Activated CD4-positive, alpha-beta T cell treated with anti-CD3 and anti-CD28 coated beads for 24 hours (primary cell): ENCODE measurements at regions not wholly inside any gene's neighbourhood (a gene's known extent, or its start where the extent isn't known, plus 50 kb on each side); places are given as distances from the start of the nearest gene placed in this dataset.
"Not testable (repeated sequence)": the region's sequence is repeated elsewhere in the genome, so short reads cannot be mapped to it uniquely, and the experiment has no call there.

Experiments used
- DNase-seq, 2 donors: peaks; one replicate each; pipeline ENCODE4 v3.0.0-alpha.2; 2020; ENCODE audit warnings: low read depth in 2 of 2

- no peak for DNase-seq
Measured at GRCh38 chr10:120204877-120205276, 252.2 kb upstream of the PLPP4 start.

DNA sequence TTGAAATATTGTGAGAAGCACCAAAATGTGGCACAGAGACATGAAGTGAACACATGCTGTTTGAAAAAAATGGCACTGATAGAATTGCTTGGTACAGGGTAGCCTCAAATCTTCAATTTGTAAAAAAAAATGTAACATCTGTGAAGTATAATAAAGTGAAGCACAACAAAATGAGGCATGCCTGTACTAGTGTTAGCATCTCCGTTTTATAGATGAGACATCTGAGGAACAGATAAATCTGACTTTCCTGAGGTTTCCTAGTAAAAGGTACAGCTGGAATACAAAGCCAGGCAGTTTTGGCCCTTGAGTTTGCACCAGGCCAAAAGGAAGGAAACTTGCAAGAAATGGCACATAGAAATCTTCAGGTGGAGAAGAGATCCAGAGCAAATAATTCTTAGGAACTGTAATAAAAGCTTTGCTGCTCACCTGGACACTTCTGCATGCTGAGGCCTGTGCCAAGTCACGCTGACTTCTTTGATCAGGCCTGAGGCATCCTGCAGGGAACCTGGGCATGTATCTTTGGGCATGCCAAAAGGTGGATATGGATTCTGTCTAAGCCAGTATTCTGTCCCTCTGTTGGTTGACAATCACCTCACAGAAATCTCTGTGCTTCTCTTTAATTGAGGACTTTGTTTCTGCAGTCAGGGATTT lies 251.5 kb upstream of the PLPP4 start:
- DNase-seq: no peak

DNA sequence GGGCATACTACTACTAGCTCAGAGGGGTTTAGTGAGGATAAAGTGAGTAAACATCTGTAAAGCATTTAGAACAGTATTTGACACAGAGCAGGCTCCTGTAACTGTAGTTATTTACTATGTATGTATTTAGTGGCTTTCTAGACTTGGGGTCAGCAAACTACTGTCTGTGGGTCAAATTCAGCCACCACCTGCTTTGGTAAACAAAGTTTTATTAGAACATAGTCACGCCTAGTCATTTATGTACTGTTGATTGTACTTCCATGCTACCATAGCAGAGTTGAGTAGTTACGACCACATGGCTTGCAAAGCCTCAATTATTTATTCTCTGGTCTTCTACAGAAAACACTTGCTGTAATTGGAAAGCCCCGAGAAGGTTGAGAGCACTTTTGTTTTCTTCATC lies 248.5 kb upstream of the PLPP4 start:
- DNase-seq: no peak

DNA sequence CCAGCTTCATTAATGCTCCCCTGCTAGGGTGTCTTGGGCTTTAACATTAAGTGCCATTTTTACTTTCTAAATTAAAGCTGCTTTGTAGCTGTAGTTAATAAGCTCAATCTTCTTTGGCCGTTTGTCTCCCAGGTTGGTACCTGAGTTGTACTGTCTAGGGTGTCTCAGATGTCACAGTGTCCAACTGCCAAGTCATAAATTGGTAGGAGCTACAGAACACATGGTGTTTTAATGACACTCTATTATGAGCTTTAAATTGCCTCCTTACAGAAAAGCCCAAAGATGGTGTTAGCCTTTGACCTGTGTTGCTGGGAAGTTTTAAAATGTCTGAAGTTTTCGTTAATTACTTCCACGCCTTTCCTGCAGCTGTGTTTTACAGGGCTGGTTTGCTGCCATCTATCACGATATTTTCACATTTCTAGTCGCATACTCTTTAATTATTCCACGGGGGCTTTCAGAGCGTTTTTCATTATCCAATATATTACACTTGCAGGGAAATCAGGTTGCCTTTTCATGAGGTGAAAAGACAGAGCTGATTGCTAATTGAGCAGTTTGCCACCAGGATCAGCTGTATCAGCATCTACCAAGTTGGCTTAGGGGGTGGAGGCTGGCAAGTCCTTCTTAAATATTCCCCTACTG lies 247.8 kb upstream of the PLPP4 start:
- DNase-seq: no peak

GRCh38 chr10:120212275-120212674 lies 244.8 kb upstream of the PLPP4 start:
- DNase-seq: no peak

GRCh38 chr10:120213283-120213682 lies 243.7 kb upstream of the PLPP4 start:
- not testable (repeated sequence) for DNase-seq

GRCh38 chr10:120217736-120218135 lies 239.3 kb upstream of the PLPP4 start:
- DNase-seq: no peak

GRCh38 chr10:120221873-120222485 lies 235.0 kb upstream of the PLPP4 start:
- no peak for DNase-seq

DNA sequence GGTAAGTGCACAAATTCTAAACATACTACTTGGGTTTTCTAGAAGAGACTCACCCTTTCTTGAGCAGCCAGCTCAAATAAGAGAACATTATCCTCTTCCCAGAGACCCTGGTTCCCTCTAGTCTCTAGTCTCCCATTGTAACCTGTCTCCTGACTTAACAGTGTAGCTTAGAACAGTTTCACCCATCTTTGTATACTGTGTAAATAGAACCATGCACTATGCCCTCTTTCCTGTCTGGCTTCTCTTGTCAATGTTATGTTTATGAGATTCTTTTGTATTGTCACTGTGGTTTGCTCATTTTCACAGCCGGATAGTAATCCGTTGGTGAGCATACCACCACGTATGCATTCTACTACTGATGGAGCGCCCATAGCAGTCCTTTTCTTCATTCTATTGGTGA lies 227.4 kb upstream of the PLPP4 start:
- no peak for DNase-seq

DNA sequence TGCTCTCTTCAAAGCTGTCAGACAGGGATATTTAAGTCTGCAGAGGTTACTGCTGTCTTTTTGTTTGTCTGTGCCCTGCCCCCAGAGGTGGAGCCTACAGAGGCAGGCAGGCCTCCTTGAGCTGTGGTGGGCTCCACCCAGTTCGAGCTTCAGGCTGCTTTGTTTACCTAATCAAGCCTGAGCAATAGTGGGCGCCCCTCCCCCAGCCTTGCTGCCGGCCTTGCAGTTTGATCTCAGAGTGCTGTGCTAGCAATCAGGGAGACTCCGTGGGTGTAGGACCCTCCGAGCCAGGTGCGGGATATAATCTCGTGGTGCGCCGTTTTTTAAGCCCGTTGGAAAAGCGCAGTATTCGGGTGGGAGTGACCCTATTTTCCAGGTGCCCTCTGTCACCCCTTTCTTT lies 217.3 kb upstream of the PLPP4 start:
- not testable (repeated sequence) for DNase-seq

GRCh38 chr10:120251821-120252442 lies 205.1 kb upstream of the PLPP4 start:
- DNase-seq: no peak

- no peak for DNase-seq
Measured at GRCh38 chr10:120253131-120253530, 203.9 kb upstream of the PLPP4 start.

DNA sequence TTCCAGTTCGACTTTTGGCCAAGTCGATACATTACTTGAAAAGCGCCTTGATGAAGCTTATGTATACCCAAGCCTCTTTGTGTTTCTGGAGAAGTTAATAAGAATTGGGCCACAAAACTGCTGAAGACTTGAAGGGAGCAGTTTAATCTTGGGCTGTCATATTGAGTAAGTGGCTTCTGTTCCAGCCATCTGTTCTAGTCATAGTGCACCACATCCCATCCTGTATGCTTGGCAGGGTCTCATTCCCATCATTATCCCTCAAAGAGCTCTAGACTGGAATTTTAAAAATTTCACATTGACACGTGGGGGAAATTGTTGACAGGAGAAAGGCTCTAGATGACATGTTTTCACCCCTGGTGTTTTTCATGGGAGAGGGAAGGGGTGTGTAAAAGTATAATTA lies 196.6 kb upstream of the PLPP4 start:
- no peak for DNase-seq

GRCh38 chr10:120262857-120263547 lies 194.0 kb upstream of the PLPP4 start:
- DNase-seq: no peak

- DNase-seq: no peak
Measured at GRCh38 chr10:120266022-120266421, 191.0 kb upstream of the PLPP4 start.

DNA sequence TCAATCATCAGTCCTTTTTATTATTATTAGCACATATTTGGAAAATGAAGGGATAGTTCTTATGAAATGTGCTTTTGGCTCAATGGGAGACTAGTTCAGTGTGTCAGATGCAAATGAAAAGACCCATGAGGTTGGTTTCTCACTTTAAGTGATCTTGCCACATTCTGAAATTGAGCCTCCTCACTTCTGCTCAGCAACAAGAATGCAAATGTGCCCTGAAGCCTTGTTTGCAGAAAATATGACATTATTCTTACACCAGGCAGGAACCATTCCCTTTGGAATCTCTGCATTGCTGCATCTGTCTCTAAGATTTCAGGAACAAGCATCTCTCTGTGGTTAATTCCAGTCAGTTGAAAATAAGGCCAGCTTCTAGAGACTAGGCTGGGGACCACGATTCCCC lies 186.1 kb upstream of the PLPP4 start:
- DNase-seq: no peak

- no peak for DNase-seq
Measured at GRCh38 chr10:120271696-120272095, 185.3 kb upstream of the PLPP4 start.

- DNase-seq: no peak
Measured at GRCh38 chr10:120272350-120272749, 184.7 kb upstream of the PLPP4 start.

DNA sequence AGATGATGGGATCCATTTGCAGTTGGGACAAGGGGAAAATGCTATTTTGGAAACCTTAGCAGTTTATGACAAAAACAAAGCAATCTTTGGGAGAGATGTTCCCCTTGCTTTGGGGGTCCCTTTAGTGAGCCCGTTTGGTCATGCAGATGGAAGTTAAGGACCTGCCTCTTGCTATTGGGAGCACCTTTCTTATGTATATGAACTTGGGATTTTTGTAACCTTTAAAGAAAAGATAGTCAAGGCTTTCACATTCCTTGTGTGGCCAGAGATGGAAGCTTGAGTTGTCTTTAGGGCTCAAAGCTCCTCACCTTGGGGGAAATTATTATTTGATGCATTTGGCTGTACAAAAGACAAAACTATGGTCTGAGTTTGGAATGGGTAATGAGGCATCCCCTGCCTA lies 179.0 kb upstream of the PLPP4 start:
- no peak for DNase-seq

DNA sequence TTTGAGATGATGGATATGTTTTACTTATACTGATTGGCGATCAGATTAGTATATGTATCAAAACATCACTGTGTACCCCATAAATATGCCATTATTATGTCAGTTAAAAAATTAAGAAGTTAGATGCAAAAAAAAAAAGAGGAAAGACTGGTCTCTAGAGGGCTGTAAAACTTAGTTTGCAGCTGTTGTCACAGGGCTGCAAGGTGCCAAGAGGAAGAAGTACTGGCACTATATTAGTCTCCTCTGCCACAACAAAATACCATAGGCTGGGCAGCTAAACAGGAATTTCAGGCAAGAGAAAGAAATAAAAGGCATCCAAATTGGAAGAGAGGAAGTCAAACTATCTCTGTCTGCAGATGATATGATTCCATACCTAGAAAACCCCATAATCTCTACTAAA lies 177.8 kb upstream of the PLPP4 start:
- no peak for DNase-seq

DNA sequence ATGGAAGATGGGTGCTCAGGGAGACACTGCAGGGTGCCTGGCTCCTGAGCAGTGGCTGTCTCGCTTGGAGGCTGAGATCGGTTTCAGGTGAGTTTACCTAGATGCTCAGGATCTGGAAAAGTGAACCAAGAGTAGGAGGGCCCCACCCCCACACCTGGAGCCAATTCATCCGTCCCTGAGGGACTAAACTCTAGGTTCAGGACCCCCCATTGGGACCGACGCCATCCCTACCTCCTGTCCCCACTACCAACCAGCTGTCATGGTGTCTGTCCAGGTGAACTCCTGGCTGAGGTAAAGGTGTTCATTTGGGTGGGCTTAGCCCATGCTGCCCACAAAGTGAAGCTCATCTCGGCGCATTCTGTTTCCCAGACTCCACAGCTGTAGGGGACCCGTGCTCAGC lies 174.6 kb upstream of the PLPP4 start:
- no peak for DNase-seq

DNA sequence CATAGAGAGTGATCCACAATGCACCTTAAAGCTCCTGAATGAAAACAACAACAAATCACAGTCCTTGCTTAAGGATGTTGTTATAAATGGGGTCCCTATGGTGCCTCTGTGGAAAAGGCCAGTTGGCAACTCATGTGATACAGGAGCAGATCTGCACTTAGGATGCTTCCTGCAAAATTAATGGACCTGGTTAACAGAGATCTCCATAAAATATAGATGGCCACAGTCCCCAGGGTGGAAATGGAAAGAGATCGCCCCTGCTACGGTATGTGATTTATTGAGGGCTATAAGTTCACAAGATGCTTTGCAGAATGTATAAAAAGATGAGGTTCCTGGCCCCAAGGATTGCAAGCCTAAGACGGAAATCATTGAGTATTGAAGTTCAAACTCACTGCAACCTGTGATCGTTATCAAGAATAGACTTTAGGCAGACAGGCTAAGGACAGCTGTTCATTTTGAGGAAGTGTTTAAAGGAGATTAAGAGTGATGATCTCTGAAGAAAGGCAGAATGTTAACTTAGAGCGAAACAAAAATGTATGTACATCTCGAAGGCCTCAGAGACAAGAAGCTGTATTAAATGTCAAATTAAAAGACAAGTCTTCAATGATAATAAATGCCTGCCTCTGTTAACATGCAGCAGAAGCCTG lies 174.1 kb upstream of the PLPP4 start:
- no peak for DNase-seq
